ENCODE measurements at regions not wholly inside any gene's neighbourhood (a gene's known extent, or its start where the extent isn't known, plus 50 kb on each side); places are given as distances from the start of the nearest gene placed in this dataset.
A peak's percentile ranks its signal among the peaks of the same experiment; 100 is the strongest.

DNA sequence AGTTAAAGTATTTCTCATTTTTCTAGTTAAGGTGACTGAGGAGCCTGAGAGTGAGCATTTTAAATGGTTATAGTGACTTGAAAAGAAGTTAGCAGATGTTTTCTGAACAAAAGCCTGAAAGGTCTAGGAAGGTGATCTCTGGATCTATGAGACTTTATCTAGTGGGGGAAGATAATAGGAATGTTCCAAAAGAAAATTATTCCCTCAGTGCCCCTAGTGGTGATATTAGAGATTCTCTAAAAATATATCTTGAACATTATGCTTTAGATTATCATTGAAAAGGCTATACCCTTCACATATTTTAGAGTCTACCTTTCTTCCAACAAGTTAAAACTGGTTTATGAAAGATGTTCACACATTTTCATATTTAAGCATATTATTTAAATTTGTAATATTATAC, 69.0 kb upstream of the SPANXN1 start:
- H3K36me3 ChIP-seq (ENCODE audit: control insufficient read depth, insufficient read depth, low read length) = no peaks in the 10 kb centered on the region

DNA sequence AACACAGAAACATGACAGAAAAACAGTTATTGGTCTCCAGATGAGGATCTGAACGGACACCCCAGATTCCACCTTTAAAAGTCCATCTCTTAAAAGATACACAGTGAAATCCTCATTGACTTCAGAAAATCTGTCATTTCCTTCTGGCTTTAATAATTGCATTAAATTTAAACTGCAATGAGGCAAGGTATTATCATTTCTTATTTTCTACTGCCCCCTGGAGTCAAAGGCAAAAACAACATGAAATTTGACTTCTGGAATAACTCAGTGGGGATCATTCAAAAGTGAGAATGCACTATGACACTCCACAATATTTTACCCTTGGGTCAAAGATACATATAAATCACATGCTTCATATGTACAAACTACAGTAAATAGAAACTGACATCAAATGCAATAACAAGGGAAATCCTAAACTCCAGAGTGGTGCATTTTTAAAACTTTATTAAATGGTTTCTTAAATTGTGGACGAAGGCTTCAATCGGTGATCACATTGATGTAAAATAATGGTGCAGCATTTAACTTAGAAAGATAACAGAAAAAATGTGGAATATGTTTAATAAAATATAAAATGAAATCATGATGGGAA, 56.4 kb upstream of the SPANXN1 start:
- no peak overlapping the region for H3K4me3 ChIP-seq (ENCODE audit: low read length)
- H3K9me3 ChIP-seq (replicated peaks; ENCODE audit: control insufficient read depth, low read depth, low read length) = no peaks in the 10 kb centered on the region
- H3K27ac ChIP-seq (ENCODE audit: low read length) = no peak overlapping the region
- H3K4me1 ChIP-seq (ENCODE audit: control insufficient read depth, insufficient read depth, low read length) = no peaks in the 10 kb centered on the region
- no peaks in the 10 kb centered on the region for H3K36me3 ChIP-seq (ENCODE audit: control insufficient read depth, insufficient read depth, low read length)
- DNase-seq = peak; percentile 17
- no CpG with 5 or more reads among the region's 3 CpGs for WGBS (ENCODE audit: insufficient coverage)
- no peaks in the 10 kb centered on the region for H3K27me3 ChIP-seq (ENCODE audit: control insufficient read depth, insufficient read depth, low read length)

More for the DNA sequence above, 69.0 kb upstream of the SPANXN1 start:
- no peak for DNase-seq
- Histone ChIP-seq H3K4me3 (ENCODE audit: low read length) (no peak overlapping the region), H3K9me3 (replicated peaks; ENCODE audit: control insufficient read depth, low read depth, low read length) (no peaks in the 10 kb centered on the region), H3K27ac (ENCODE audit: low read length) (no peak overlapping the region), H3K4me1 (ENCODE audit: control insufficient read depth, insufficient read depth, low read length) (no peaks in the 10 kb centered on the region), H3K27me3 (ENCODE audit: control insufficient read depth, insufficient read depth, low read length) (no peaks in the 10 kb centered on the region)
